Tibial nerve (tissue), 4 donors: ENCODE measurements at regions not wholly inside any gene's neighbourhood (a gene's known extent, or its start where the extent isn't known, plus 50 kb on each side); places are given as distances from the start of the nearest gene placed in this dataset.

Experiments
- CTCF ChIP-seq, 5 experiments: fragments of 200-600 bp in 3 of 5; fragments of 450-650 bp in 2 of 5; sonication (generic) in 3 of 5; IDR thresholded peaks; one replicate each; pipeline ENCODE4 v1.5.1; 2016 to 2019; ENCODE audit warnings: antibody characterized with exemption in 5 of 5, mild to moderate bottlenecking in 3 of 5, moderate library complexity in 2 of 5
- EP300 ChIP-seq, 2 donors: sonication (generic); formaldehyde crosslinking; IDR thresholded peaks; one replicate each; pipeline ENCODE4 v1.6.1; 2017; ENCODE audit warnings: antibody characterized with exemption in 2 of 2, mild to moderate bottlenecking in 1 of 2
- POLR2A ChIP-seq, 2 donors: fragments of 450-650 bp; IDR thresholded peaks; one replicate each; pipeline ENCODE4 v1.6.1; 2017; ENCODE audit warnings: antibody characterized with exemption in 2 of 2, mild to moderate bottlenecking in 2 of 2, moderate library complexity in 2 of 2

GRCh38 chr5:30390095-30390494, 803.4 kb upstream of the CDH6 start:
- no peak for TF ChIP-seq CTCF (IDR thresholded peaks at IDR 0.05)
- no peak for TF ChIP-seq POLR2A (IDR thresholded peaks at IDR 0.05)
- no peak for TF ChIP-seq EP300 (IDR thresholded peaks at IDR 0.05)
